ENCODE measurements at regions not wholly inside any gene's neighbourhood (a gene's known extent, or its start where the extent isn't known, plus 50 kb on each side); places are given as distances from the start of the nearest gene placed in this dataset.

DNA sequence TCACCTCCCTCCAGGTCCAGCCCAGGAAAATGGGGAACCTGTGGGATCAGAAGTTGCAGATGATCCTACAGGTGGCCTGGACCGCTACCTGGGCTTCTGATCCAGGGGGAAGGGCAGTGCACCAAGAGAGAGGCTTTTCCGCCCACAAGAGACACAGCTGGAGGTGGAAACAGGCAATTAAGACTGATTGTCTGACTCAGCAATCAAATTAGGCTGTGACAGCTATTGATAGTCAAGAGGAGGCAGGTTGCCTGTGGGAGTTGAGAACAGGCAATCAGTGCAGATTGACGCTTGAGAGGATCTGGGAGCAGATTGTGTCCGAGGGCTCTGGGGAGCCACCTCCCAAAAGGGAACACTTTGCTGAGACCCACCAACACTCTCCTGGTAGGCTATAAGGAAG lies 71.1 kb upstream of the SLC44A1 start:
- H3K4me3 ChIP-seq (ENCODE audit: low read depth in 1 of 2, low read length in 2 of 2): no peak overlapping the region
- no peaks in the 10 kb centered on the region for H3K36me3 ChIP-seq (ENCODE audit: control insufficient read depth in 1 of 2, insufficient read depth in 2 of 2, low read length in 2 of 2)
- no peaks in the 10 kb centered on the region for H3K27me3 ChIP-seq (ENCODE audit: control insufficient read depth in 1 of 2, insufficient read depth in 2 of 2, low read length in 2 of 2)
- H3K4me1 ChIP-seq (ENCODE audit: control insufficient read depth in 1 of 2, insufficient read depth in 2 of 2, low read length in 2 of 2): no peaks in the 10 kb centered on the region
- H3K9me3 ChIP-seq (ENCODE audit: control insufficient read depth in 1 of 2, low read length in 2 of 2): no peaks in the 10 kb centered on the region
- H3K27ac ChIP-seq (ENCODE audit: low read depth, low read length): no peak overlapping the region
- H3K9ac ChIP-seq (ENCODE audit: low read depth in 1 of 2, low read length in 2 of 2): no peak overlapping the region

DNA sequence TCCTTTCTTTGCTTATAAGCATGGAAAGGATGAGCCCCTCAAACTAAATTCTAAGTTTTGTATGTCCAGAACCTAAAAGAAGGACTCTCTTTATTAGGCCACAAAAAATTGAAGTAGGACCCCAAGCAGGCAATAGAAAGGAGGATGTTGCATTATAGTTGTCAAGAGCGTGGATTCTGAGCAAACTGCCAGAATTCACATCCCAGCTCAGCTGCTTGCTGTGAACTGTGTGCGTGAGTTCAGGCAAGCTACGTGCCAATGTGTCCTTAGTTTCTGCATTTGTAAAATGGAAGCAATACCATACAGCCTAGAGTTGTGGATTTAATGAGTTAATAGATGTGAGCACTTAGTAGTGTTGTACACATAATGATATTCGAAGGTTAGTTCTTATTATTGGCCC lies 70.6 kb upstream of the SLC44A1 start:
- H3K4me1 ChIP-seq (ENCODE audit: control insufficient read depth in 1 of 2, insufficient read depth in 2 of 2, low read length in 2 of 2): no peaks in the 10 kb centered on the region
- H3K9ac ChIP-seq (ENCODE audit: low read depth in 1 of 2, low read length in 2 of 2): no peak overlapping the region
- H3K9me3 ChIP-seq (ENCODE audit: control insufficient read depth in 1 of 2, low read length in 2 of 2): no peaks in the 10 kb centered on the region
- H3K27me3 ChIP-seq (ENCODE audit: control insufficient read depth in 1 of 2, insufficient read depth in 2 of 2, low read length in 2 of 2): no peaks in the 10 kb centered on the region
- H3K36me3 ChIP-seq (ENCODE audit: control insufficient read depth in 1 of 2, insufficient read depth in 2 of 2, low read length in 2 of 2): no peaks in the 10 kb centered on the region
- H3K4me3 ChIP-seq (ENCODE audit: low read depth in 1 of 2, low read length in 2 of 2): no peak overlapping the region
- no peak overlapping the region for H3K27ac ChIP-seq (ENCODE audit: low read depth, low read length)

DNA sequence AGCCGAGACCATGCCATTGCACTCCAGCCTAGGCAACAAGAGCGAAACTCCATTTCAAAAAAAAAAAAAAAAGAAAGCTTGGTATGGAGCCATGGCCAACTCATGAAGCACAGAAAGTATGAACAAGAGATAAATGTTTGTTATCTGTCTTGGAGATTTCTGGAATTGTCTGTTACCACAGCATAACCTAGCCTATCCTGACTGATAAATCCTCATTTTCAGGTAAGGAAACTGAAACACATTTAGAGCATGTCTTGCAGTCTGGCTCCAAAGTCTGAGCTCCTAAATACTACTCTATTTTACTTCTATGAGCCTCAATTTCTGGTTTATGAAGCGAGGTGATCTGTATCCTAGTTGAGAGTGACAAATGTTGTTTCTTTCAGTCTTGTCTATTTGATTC lies 68.3 kb upstream of the SLC44A1 start:
- Histone ChIP-seq H3K36me3 (ENCODE audit: control insufficient read depth in 1 of 2, insufficient read depth in 2 of 2, low read length in 2 of 2) (no peaks in the 10 kb centered on the region), H3K9me3 (ENCODE audit: control insufficient read depth in 1 of 2, low read length in 2 of 2) (no peaks in the 10 kb centered on the region), H3K4me1 (ENCODE audit: control insufficient read depth in 1 of 2, insufficient read depth in 2 of 2, low read length in 2 of 2) (no peaks in the 10 kb centered on the region), H3K27me3 (ENCODE audit: control insufficient read depth in 1 of 2, insufficient read depth in 2 of 2, low read length in 2 of 2) (no peaks in the 10 kb centered on the region), H3K9ac (ENCODE audit: low read depth in 1 of 2, low read length in 2 of 2) (no peak overlapping the region), H3K27ac (ENCODE audit: low read depth, low read length) (no peak overlapping the region), H3K4me3 (ENCODE audit: low read depth in 1 of 2, low read length in 2 of 2) (no peak overlapping the region)

DNA sequence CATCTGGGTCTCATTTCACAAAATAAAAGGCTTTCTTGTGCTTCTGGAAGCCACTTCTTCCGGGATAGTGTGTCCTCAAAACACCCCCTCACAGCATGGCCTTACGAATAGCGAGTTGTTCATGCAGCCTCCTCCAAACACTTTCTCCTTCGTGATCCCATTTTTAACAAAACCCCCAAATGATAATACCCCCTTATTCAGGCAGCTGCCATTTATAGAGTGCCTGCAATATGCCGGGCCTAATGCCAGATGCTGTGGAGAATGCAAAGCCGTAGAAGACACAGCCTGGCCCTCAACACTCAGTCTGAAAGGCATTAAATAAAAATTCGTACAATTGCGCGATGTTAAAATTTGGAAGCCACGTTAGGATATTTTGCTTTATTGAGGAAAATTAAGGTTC lies 66.4 kb upstream of the SLC44A1 start:
- no peaks in the 10 kb centered on the region for H3K27me3 ChIP-seq (ENCODE audit: control insufficient read depth in 1 of 2, insufficient read depth in 2 of 2, low read length in 2 of 2)
- no peaks in the 10 kb centered on the region for H3K9me3 ChIP-seq (ENCODE audit: control insufficient read depth in 1 of 2, low read length in 2 of 2)
- no peak overlapping the region for H3K9ac ChIP-seq (ENCODE audit: low read depth in 1 of 2, low read length in 2 of 2)
- H3K4me1 ChIP-seq (ENCODE audit: control insufficient read depth in 1 of 2, insufficient read depth in 2 of 2, low read length in 2 of 2): no peaks in the 10 kb centered on the region
- no peaks in the 10 kb centered on the region for H3K36me3 ChIP-seq (ENCODE audit: control insufficient read depth in 1 of 2, insufficient read depth in 2 of 2, low read length in 2 of 2)
- no peak overlapping the region for H3K27ac ChIP-seq (ENCODE audit: low read depth, low read length)
- H3K4me3 ChIP-seq (ENCODE audit: low read depth in 1 of 2, low read length in 2 of 2): no peak overlapping the region

DNA sequence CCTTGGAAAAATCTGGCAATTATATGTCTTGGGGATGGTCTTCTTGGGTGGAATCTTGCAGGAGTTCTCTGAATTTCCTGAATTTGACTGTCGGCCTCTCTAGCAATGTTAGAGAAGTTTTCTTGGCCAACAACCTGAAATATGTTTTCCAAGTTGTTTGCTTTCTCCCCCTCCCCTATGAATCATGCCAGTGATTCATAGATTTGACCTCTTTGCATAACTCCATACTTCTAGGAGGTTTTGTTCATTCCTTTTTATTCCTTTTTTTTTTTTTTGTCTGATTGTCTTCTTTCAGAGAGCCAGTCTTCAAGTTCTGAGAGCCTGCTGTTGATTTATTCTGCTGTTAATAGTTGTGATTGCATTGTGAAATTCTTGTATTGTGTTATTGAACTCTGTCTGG lies 56.7 kb upstream of the SLC44A1 start:
- Histone ChIP-seq H3K27ac (ENCODE audit: low read depth, low read length) (no peak overlapping the region), H3K4me1 (ENCODE audit: control insufficient read depth in 1 of 2, insufficient read depth in 2 of 2, low read length in 2 of 2) (no peaks in the 10 kb centered on the region), H3K9me3 (ENCODE audit: control insufficient read depth in 1 of 2, low read length in 2 of 2) (no peaks in the 10 kb centered on the region), H3K36me3 (ENCODE audit: control insufficient read depth in 1 of 2, insufficient read depth in 2 of 2, low read length in 2 of 2) (no peaks in the 10 kb centered on the region), H3K27me3 (ENCODE audit: control insufficient read depth in 1 of 2, insufficient read depth in 2 of 2, low read length in 2 of 2) (no peaks in the 10 kb centered on the region), H3K4me3 (ENCODE audit: low read depth in 1 of 2, low read length in 2 of 2) (no peak overlapping the region), H3K9ac (ENCODE audit: low read depth in 1 of 2, low read length in 2 of 2) (no peak overlapping the region)

DNA sequence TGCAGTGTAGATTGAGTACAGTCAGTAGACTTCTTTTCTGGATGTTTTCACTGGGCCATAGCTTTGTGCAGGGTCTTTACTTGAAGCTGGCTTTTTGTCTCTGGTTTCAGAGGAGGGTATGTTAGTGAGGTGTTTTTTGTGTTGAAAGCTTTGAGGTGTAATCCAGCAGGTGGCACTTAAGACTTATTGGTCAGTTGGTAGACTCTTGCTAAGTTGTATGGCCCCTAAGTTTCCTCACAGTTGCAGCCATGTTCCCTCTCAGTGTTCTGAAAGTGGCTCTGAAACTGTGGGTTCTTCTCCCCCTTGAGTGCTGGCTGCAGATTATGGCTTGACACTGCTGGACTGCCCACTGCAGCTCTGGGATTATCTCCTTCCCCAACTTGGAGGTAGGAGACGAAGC lies 55.7 kb upstream of the SLC44A1 start:
- no peaks in the 10 kb centered on the region for H3K9me3 ChIP-seq (ENCODE audit: control insufficient read depth in 1 of 2, low read length in 2 of 2)
- H3K27ac ChIP-seq (ENCODE audit: low read depth, low read length): no peak overlapping the region
- no peaks in the 10 kb centered on the region for H3K36me3 ChIP-seq (ENCODE audit: control insufficient read depth in 1 of 2, insufficient read depth in 2 of 2, low read length in 2 of 2)
- H3K4me3 ChIP-seq (ENCODE audit: low read depth in 1 of 2, low read length in 2 of 2): no peak overlapping the region
- H3K9ac ChIP-seq (ENCODE audit: low read depth in 1 of 2, low read length in 2 of 2): no peak overlapping the region
- H3K4me1 ChIP-seq (ENCODE audit: control insufficient read depth in 1 of 2, insufficient read depth in 2 of 2, low read length in 2 of 2): no peaks in the 10 kb centered on the region
- no peaks in the 10 kb centered on the region for H3K27me3 ChIP-seq (ENCODE audit: control insufficient read depth in 1 of 2, insufficient read depth in 2 of 2, low read length in 2 of 2)

DNA sequence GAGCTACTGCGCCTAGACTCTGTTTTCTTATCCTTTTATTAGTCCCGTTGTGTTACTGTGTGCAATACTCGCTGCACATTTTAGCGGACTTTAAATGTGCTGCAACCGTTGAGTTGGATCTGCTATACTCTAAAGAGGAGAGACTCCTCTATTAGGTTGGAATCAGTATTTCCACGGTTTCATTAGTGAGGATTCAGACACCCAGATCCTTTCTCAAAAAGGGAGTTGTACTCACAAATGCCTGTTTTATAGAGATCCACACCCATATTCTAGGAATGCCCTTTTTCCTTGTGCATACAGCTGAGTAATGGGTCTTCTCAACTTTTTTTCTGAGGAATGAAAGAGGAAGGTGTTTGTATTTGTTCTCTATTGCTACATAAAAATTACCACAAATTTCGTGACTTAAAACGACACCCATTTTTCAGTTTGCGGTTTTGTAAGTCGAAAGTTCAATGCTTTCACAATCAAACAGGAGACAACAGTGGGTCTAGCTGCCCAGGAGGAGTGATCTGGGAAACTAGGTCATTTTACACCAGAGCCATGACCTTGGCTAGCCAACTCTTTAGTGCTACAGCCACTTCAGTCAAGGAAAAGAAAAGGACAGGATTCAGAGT lies 52.8 kb upstream of the SLC44A1 start:
- Histone ChIP-seq H3K27me3 (ENCODE audit: control insufficient read depth in 1 of 2, insufficient read depth in 2 of 2, low read length in 2 of 2) (no peaks in the 10 kb centered on the region), H3K4me1 (ENCODE audit: control insufficient read depth in 1 of 2, insufficient read depth in 2 of 2, low read length in 2 of 2) (no peaks in the 10 kb centered on the region), H3K9me3 (ENCODE audit: control insufficient read depth in 1 of 2, low read length in 2 of 2) (no peaks in the 10 kb centered on the region), H3K9ac (ENCODE audit: low read depth in 1 of 2, low read length in 2 of 2) (no peak overlapping the region), H3K4me3 (ENCODE audit: low read depth in 1 of 2, low read length in 2 of 2) (no peak overlapping the region), H3K36me3 (ENCODE audit: control insufficient read depth in 1 of 2, insufficient read depth in 2 of 2, low read length in 2 of 2) (no peaks in the 10 kb centered on the region), H3K27ac (ENCODE audit: low read depth, low read length) (no peak overlapping the region)

DNA sequence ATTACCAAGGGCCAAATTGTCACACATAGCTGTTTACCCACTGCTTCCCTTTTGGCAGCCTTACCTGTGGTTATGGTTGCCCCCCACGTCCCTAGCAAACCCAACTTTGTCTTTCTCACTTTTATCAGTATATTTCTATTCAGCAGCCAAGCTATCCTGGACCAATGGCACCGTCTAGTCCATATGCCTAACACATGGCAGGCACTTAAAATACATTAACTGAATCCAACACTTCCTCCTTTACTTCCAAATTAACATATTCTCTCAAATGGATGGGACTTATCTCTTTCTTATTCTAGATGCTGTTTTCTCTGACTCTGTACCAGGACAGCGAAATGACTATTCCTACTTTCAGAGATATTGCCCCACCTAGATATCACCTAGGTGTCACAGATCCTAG lies 50.9 kb upstream of the SLC44A1 start:
- Histone ChIP-seq H3K27ac (ENCODE audit: low read depth, low read length) (no peak overlapping the region), H3K4me1 (ENCODE audit: control insufficient read depth in 1 of 2, insufficient read depth in 2 of 2, low read length in 2 of 2) (no peaks in the 10 kb centered on the region), H3K4me3 (ENCODE audit: low read depth in 1 of 2, low read length in 2 of 2) (no peak overlapping the region), H3K9me3 (ENCODE audit: control insufficient read depth in 1 of 2, low read length in 2 of 2) (no peaks in the 10 kb centered on the region), H3K36me3 (ENCODE audit: control insufficient read depth in 1 of 2, insufficient read depth in 2 of 2, low read length in 2 of 2) (no peaks in the 10 kb centered on the region), H3K9ac (ENCODE audit: low read depth in 1 of 2, low read length in 2 of 2) (no peak overlapping the region), H3K27me3 (ENCODE audit: control insufficient read depth in 1 of 2, insufficient read depth in 2 of 2, low read length in 2 of 2) (no peaks in the 10 kb centered on the region)

DNA sequence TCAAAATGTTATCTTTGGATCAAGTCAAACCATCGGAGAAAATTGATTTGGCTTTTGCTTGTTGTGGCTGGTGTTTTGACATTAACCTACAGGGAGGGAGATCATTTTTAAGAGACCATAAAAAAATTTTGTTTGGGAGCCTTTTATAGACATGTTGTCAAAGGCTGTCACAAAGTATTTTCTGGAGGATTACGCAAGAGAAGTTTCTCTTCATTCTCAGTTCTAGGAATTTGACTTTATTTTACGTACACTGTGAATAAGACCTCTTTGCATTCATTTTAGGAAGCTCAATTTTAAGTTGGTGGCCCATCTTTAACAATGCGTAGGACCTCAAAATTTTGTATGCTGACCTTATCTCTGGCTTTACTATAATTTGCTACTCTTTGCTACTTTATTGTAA lies 50.2 kb upstream of the SLC44A1 start:
- H3K9me3 ChIP-seq (ENCODE audit: control insufficient read depth in 1 of 2, low read length in 2 of 2): no peaks in the 10 kb centered on the region
- no peak overlapping the region for H3K27ac ChIP-seq (ENCODE audit: low read depth, low read length)
- no peaks in the 10 kb centered on the region for H3K4me1 ChIP-seq (ENCODE audit: control insufficient read depth in 1 of 2, insufficient read depth in 2 of 2, low read length in 2 of 2)
- no peaks in the 10 kb centered on the region for H3K27me3 ChIP-seq (ENCODE audit: control insufficient read depth in 1 of 2, insufficient read depth in 2 of 2, low read length in 2 of 2)
- no peak overlapping the region for H3K9ac ChIP-seq (ENCODE audit: low read depth in 1 of 2, low read length in 2 of 2)
- no peak overlapping the region for H3K4me3 ChIP-seq (ENCODE audit: low read depth in 1 of 2, low read length in 2 of 2)
- no peaks in the 10 kb centered on the region for H3K36me3 ChIP-seq (ENCODE audit: control insufficient read depth in 1 of 2, insufficient read depth in 2 of 2, low read length in 2 of 2)

All from duodenal mucosa (tissue), 2 donors.